Ovary (tissue), 3 donors: ENCODE measurements at regions not wholly inside any gene's neighbourhood (a gene's known extent, or its start where the extent isn't known, plus 50 kb on each side); places are given as distances from the start of the nearest gene placed in this dataset.

Experiments
- EP300 ChIP-seq: sonication (generic); formaldehyde crosslinking; IDR thresholded peaks from one replicate; pipeline ENCODE4 v1.6.1; 2017; ENCODE audit warnings: antibody characterized with exemption
- TF ChIP-seq, protein P1 (sequence below), 3 donors: fragments of 450-650 bp in 2 of 3; fragments of 200-600 bp in 1 of 3; IDR thresholded peaks; one replicate each; pipeline versions ENCODE4 v1.5.1 to v1.8.0; 2016 to 2022; ENCODE audit warnings: antibody characterized with exemption in 3 of 3, mild to moderate bottlenecking in 1 of 3
- donor health status: DM: no; HTN: no; CAD: no.

DNA sequence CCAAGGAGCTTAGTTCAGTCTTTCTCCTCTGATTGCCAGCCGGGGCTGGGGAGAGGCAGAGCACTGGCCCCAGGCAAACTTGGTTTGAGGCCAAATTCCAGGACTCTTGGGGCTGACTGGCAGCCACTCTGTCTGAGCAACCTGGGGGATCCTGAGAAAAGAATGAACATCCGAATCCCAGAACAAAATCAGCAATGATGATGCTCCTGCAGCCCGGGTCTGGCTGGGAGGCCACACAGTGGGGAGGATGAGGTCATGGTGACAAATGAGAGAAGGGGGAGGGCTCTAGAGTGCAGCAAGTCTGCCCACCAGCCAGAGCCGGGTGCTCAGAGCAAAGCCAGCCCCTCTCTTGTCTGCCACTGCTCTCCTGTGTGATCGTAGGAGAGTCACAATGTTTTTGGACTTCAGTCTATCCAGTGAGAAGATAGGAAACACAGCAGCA is 71.8 kb upstream of the PAX6 start:
- TF ChIP-seq, protein P1, sequence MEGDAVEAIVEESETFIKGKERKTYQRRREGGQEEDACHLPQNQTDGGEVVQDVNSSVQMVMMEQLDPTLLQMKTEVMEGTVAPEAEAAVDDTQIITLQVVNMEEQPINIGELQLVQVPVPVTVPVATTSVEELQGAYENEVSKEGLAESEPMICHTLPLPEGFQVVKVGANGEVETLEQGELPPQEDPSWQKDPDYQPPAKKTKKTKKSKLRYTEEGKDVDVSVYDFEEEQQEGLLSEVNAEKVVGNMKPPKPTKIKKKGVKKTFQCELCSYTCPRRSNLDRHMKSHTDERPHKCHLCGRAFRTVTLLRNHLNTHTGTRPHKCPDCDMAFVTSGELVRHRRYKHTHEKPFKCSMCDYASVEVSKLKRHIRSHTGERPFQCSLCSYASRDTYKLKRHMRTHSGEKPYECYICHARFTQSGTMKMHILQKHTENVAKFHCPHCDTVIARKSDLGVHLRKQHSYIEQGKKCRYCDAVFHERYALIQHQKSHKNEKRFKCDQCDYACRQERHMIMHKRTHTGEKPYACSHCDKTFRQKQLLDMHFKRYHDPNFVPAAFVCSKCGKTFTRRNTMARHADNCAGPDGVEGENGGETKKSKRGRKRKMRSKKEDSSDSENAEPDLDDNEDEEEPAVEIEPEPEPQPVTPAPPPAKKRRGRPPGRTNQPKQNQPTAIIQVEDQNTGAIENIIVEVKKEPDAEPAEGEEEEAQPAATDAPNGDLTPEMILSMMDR (IDR thresholded peaks at IDR 0.05): no peak
- TF ChIP-seq EP300: no peak
